ENCODE measurements at regions not wholly inside any gene's neighbourhood (a gene's known extent, or its start where the extent isn't known, plus 50 kb on each side); places are given as distances from the start of the nearest gene placed in this dataset.
"Not testable (repeated sequence)": the region's sequence is repeated elsewhere in the genome, so short reads cannot be mapped to it uniquely, and the experiment has no call there.

- H3K27ac ChIP-seq: no peak overlapping the region
- no peaks in the 10 kb centered on the region for H3K9me3 ChIP-seq
- intact Hi-C loops (cut with DNase I): loop anchor here in 1 of 4 donors (2.0 kb wide), 1 partner anchor 23 kb away; no protein-coding TSS in a partner anchor
- H3K27me3 ChIP-seq: no peaks in the 10 kb centered on the region
- H3K36me3 ChIP-seq: no peaks in the 10 kb centered on the region
- no peak overlapping the region for H3K4me3 ChIP-seq
- H3K4me1 ChIP-seq (ENCODE audit: insufficient read depth): no peaks in the 10 kb centered on the region
- no peak for DNase-seq
- 80 to 81% (median 80%) methylated on average over 4 of the region's 4 CpGs for WGBS, 3 donors
- TF ChIP-seq CTCF (IDR thresholded peaks at IDR 0.05): no peak
- TF ChIP-seq EP300 (IDR thresholded peaks at IDR 0.05): no peak
- TF ChIP-seq POLR2A (IDR thresholded peaks at IDR 0.05): no peak
These were observed 161.5 kb upstream of the NR4A3 start for GRCh38 chr9:99660191-99660636.

- no peak for DNase-seq
- intact Hi-C loops (cut with DNase I): no loop called here
- no peak for TF ChIP-seq POLR2A (IDR thresholded peaks at IDR 0.05)
- no peak for TF ChIP-seq CTCF (IDR thresholded peaks at IDR 0.05)
- TF ChIP-seq EP300 (IDR thresholded peaks at IDR 0.05): no peak
- H3K27ac ChIP-seq: no peak overlapping the region
- H3K9me3 ChIP-seq: no peaks in the 10 kb centered on the region
- no peaks in the 10 kb centered on the region for H3K4me1 ChIP-seq (ENCODE audit: insufficient read depth)
- H3K36me3 ChIP-seq: no peaks in the 10 kb centered on the region
- no peaks in the 10 kb centered on the region for H3K27me3 ChIP-seq
- WGBS, 3 donors: 82 to 84% (median 82%) methylated on average over 1 of the region's 1 CpG
- no peak overlapping the region for H3K4me3 ChIP-seq
These were observed 158.4 kb upstream of the NR4A3 start for GRCh38 chr9:99663297-99663696.

DNA sequence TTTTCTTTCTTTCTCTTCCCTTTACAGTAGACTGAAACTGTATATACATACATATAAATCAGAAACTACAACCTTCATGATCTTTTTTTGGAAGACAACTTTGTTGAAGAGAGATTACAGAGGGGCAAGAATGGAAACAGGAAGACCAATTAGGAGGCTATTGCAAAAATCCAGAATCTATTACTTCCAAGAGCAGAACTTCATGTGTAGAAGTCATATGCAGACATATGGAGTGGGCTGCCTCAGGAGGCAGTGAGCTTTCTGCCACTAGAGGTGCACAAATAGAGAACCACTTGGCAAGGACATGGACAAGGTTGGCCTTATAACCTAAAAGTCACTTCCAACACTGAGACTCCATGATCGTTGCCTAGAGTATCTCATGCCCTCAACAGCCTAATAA is 157.8 kb upstream of the NR4A3 start:
- DNase-seq: no peak
- no peak for TF ChIP-seq POLR2A (IDR thresholded peaks at IDR 0.05)
- no peak for TF ChIP-seq EP300 (IDR thresholded peaks at IDR 0.05)
- no peak for TF ChIP-seq CTCF (IDR thresholded peaks at IDR 0.05)
- 83 to 91% (median 90%) methylated on average over 1 of the region's 1 CpG for WGBS, 3 donors
- Histone ChIP-seq H3K4me3 (no peak overlapping the region), H3K27me3 (no peaks in the 10 kb centered on the region), H3K27ac (no peak overlapping the region), H3K9me3 (no peaks in the 10 kb centered on the region), H3K36me3 (no peaks in the 10 kb centered on the region), H3K4me1 (ENCODE audit: insufficient read depth) (no peaks in the 10 kb centered on the region)
- intact Hi-C loops (cut with DNase I): no loop called here

- intact Hi-C loops (cut with DNase I): no loop called here
- Histone ChIP-seq H3K4me1 (ENCODE audit: insufficient read depth) (no peaks in the 10 kb centered on the region), H3K27me3 (no peaks in the 10 kb centered on the region), H3K4me3 (no peak overlapping the region), H3K9me3 (no peaks in the 10 kb centered on the region), H3K36me3 (no peaks in the 10 kb centered on the region), H3K27ac (no peak overlapping the region)
- TF ChIP-seq EP300 (IDR thresholded peaks at IDR 0.05) (no peak), CTCF (IDR thresholded peaks at IDR 0.05) (no peak), POLR2A (IDR thresholded peaks at IDR 0.05) (no peak)
- no peak for DNase-seq
These were observed 155.1 kb upstream of the NR4A3 start for GRCh38 chr9:99666571-99666970.

DNA sequence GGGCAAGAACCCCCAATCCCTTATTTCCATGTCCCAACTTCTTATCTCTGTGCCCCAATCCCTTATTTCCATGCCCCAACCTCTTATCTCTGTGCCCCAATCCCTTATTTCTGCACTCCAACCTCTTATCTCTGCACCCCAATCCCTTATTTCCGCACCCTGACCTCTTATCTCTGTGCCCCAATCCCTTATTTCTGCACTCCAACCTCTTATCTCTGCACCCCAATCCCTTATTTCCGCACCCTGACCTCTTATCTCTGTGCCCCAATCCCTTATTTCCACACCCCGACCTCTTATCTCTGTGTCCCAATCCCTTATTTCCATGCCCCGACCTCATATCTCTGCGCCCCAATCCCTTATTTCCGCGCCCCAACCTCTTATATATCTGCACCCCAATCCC is 150.8 kb upstream of the NR4A3 start:
- H3K27me3 ChIP-seq; H3K4me3 ChIP-seq; H3K36me3 ChIP-seq; DNase-seq; H3K27ac ChIP-seq; H3K9me3 ChIP-seq; intact Hi-C loops (cut with DNase I); H3K4me1 ChIP-seq (ENCODE audit: insufficient read depth): not testable (repeated sequence)
- WGBS, 3 donors: 88 to 93% (median 93%) methylated on average over 7 of the region's 7 CpGs
